K562 (cell line): ENCODE measurements at regions not wholly inside any gene's neighbourhood (a gene's known extent, or its start where the extent isn't known, plus 50 kb on each side); places are given as distances from the start of the nearest gene placed in this dataset.

Experiments used
- ATAC-seq: fragments of 200-7000 bp; cut with Tn5 transposase; 3 replicates; pipeline ENCODE4 v1.9.1; 2020; ENCODE audit warnings: moderate library complexity
- BruUV-seq: library from RNA; stranded (reverse); fragments of 400-500 nt; replicated peaks from 2 replicates; lab custom pipeline; 2021; lab: Mats Ljungman, UMichigan
- CTCF ChIA-PET: fragments of 300-600 bp; formaldehyde crosslinking; extraction: SDS; loops from one replicate; lab custom pipeline; 2021; ENCODE audit warnings: low intra/inter-chr PET ratio; lab: Yijun Ruan, JAX
- POLR2A ChIA-PET: fragments of 300-600, 350-650 bp; sonication (Branson Sonifier 250); formaldehyde crosslinking; extraction: SDS; loops from one replicate; lab custom pipeline; 2021; ENCODE audit warnings: antibody characterized with exemption, inconsistent platforms; lab: Yijun Ruan, JAX
- DNase-seq, 4 experiments: peaks; one replicate each; pipeline versions ENCODE4 v3.0.0 to v3.0.0-alpha.2; 2011 to 2018; ENCODE audit warnings: low spot score in 3 of 4, mixed read lengths in 3 of 4; ENCODE audit errors: extremely low read depth in 1 of 4
- FAIRE-seq: peaks from 2 replicates; lab custom pipeline; 2011; peaks lifted over from hg19 to GRCh38; lab: Jason Lieb, UNC
- H2AFZ ChIP-seq: 2 replicates; pipeline ENCODE4 v1.6.0; 2011; ENCODE audit warnings: low read depth, low read length, control low read depth, inconsistent platforms
- H3K27ac ChIP-seq: fragments of 200-600 bp; 3 replicates; pipeline ENCODE4 v1.8.0; 2011; ENCODE audit warnings: low read depth, mild to moderate bottlenecking, control low read depth, inconsistent platforms, low read length, moderate library complexity, mixed read lengths; ENCODE audit errors: extremely low read depth
- H3K27me3 ChIP-seq, 2 experiments: fragments of 300-600 bp in 1 of 2; 2 replicates in 1 of 2; 3 replicates in 1 of 2; pipeline versions ENCODE4 v1.6.0 to v1.8.0; 2011; ENCODE audit warnings: inconsistent platforms in 2 of 2, low read length in 2 of 2, mild to moderate bottlenecking in 1 of 2, mixed read lengths in 1 of 2, moderate library complexity in 1 of 2; ENCODE audit not compliant: control insufficient read depth in 2 of 2, insufficient read depth in 2 of 2
- H3K36me3 ChIP-seq: fragments of 300-600 bp; 3 replicates; pipeline ENCODE4 v1.8.0; 2011; ENCODE audit warnings: mild to moderate bottlenecking, low read length, inconsistent platforms; ENCODE audit not compliant: control insufficient read depth, insufficient read depth
- H3K4me1 ChIP-seq, 2 experiments: fragments of 200-600 bp in 1 of 2; replicated peaks in 1 of 2; 2 replicates in 1 of 2; 3 replicates in 1 of 2; pipeline versions ENCODE4 v1.5.1 to v1.8.0; 2011; ENCODE audit warnings: inconsistent platforms in 2 of 2, low read length in 2 of 2, mild to moderate bottlenecking in 1 of 2, mixed read lengths in 1 of 2, moderate library complexity in 1 of 2; ENCODE audit not compliant: control insufficient read depth in 2 of 2, insufficient read depth in 2 of 2
- H3K4me2 ChIP-seq: 2 replicates; pipeline ENCODE4 v1.6.1; 2011; ENCODE audit warnings: low read length, control low read depth, inconsistent platforms, mixed read lengths; ENCODE audit not compliant: insufficient read depth
- H3K4me3 ChIP-seq: fragments of 200-600 bp; sonication (generic), shearing (Covaris generic); 2 replicates; pipeline ENCODE4 v1.5.1; 2016; ENCODE audit warnings: control low read depth, inconsistent platforms
- H3K79me2 ChIP-seq: fragments of 200-600 bp; 3 replicates; pipeline ENCODE4 v1.8.0; 2011; ENCODE audit warnings: low read length, inconsistent platforms; ENCODE audit not compliant: control insufficient read depth, insufficient read depth
- H3K9ac ChIP-seq, 2 experiments: 2 replicates each; pipeline versions ENCODE4 v1.6.0 to v1.6.1; 2011; ENCODE audit warnings: low read depth in 2 of 2, low read length in 2 of 2, control low read depth in 1 of 2, inconsistent platforms in 1 of 2, mild to moderate bottlenecking in 1 of 2, mixed read lengths in 1 of 2; ENCODE audit not compliant: insufficient read depth in 1 of 2
- H3K9me1 ChIP-seq: one replicate; pipeline ENCODE4 v1.6.0; 2011; ENCODE audit warnings: inconsistent platforms, mild to moderate bottlenecking, low read length, moderate library complexity; ENCODE audit not compliant: control insufficient read depth, insufficient read depth
- H3K9me3 ChIP-seq: replicated peaks from 2 replicates; pipeline ENCODE4 v1.5.1; 2011; ENCODE audit warnings: low read depth, low read length, inconsistent platforms; ENCODE audit not compliant: control insufficient read depth, insufficient read depth
- H4K20me1 ChIP-seq: replicated peaks from 2 replicates; pipeline ENCODE4 v1.6.1; 2011; ENCODE audit warnings: low read length, inconsistent platforms, mixed read lengths; ENCODE audit not compliant: control insufficient read depth, insufficient read depth
- ARID2 ChIP-seq: fragments of 450-650 bp; IDR thresholded peaks from 2 replicates; pipeline ENCODE4 v1.6.1; 2017; ENCODE audit warnings: antibody characterized with exemption, mild to moderate bottlenecking
- ETV6 ChIP-seq, 3 experiments: fragments of 150-350 bp in 1 of 3; sonication (generic) in 1 of 3; formaldehyde crosslinking in 1 of 3; IDR thresholded peaks; 2 replicates each; pipeline versions ENCODE4 v1.6.1 to v1.8.0; 2014 to 2022; ENCODE audit warnings: borderline replicate concordance in 2 of 3, low read depth in 2 of 3, antibody characterized with exemption in 1 of 3, low read length in 1 of 3, mild to moderate bottlenecking in 1 of 3, missing genetic modification reagents in 1 of 3
- FIP1L1 ChIP-seq: fragments of 200-400 bp; formaldehyde crosslinking; IDR thresholded peaks from 2 replicates; pipeline ENCODE4 v1.6.1; 2018; ENCODE audit warnings: mild to moderate bottlenecking, low read depth, low read length; ENCODE audit not compliant: poor library complexity, severe bottlenecking
- ILF3 ChIP-seq: fragments of 450-650 bp; IDR thresholded peaks from 2 replicates; pipeline ENCODE4 v1.6.1; 2018; ENCODE audit warnings: antibody characterized with exemption, mild to moderate bottlenecking, moderate library complexity, borderline replicate concordance
- LCOR ChIP-seq: sonication (generic); formaldehyde crosslinking; IDR thresholded peaks from 2 replicates; pipeline ENCODE4 v1.8.0; 2022; ENCODE audit warnings: mild to moderate bottlenecking, missing genetic modification reagents
- MEF2D ChIP-seq: conservative IDR thresholded peaks from 2 replicates; pipeline ENCODE4 v1.6.1; 2016; ENCODE audit warnings: low read depth, missing genetic modification characterization, missing compliant biosample characterization
- MIER1 ChIP-seq: fragments of 450-650 bp; IDR thresholded peaks from 2 replicates; pipeline ENCODE4 v1.6.1; 2016; ENCODE audit warnings: antibody characterized with exemption, mild to moderate bottlenecking, low read depth
- NCOA4 ChIP-seq: fragments of 450-650 bp; IDR thresholded peaks from 2 replicates; pipeline ENCODE4 v1.6.1; 2018; ENCODE audit warnings: mild to moderate bottlenecking; ENCODE audit not compliant: partially characterized antibody
- NELFE ChIP-seq: IDR thresholded peaks from 2 replicates; pipeline ENCODE4 v1.6.1; 2011; ENCODE audit warnings: mild to moderate bottlenecking; ENCODE audit not compliant: insufficient read depth, insufficient read length
- RAD51 ChIP-seq: fragments of 450-650 bp; IDR thresholded peaks from 2 replicates; pipeline ENCODE4 v1.7.1; 2016; ENCODE audit warnings: low read depth, mild to moderate bottlenecking, borderline replicate concordance
- ZNF274 ChIP-seq: IDR thresholded peaks from 2 replicates; pipeline ENCODE4 v1.6.1; 2011; ENCODE audit warnings: low read depth, mild to moderate bottlenecking, low read length, moderate library complexity, borderline replicate concordance
- ZNF717 ChIP-seq: fragments of 250-450 bp; sonication (Bioruptor Pico); IDR thresholded peaks from 2 replicates; pipeline ENCODE4 v1.5.0; 2021
- WGBS: fragments of 100-300 bp; shearing (Covaris generic); methylation state at CpG from one replicate; pipeline ENCODE4 v1.1.6; 2016; ENCODE audit warnings: low coverage, mixed read lengths; ENCODE audit not compliant: insufficient coverage; ENCODE audit errors: missing lambda C conversion rate; 5-methylcytosine and 5-hydroxymethylcytosine counted together
- in situ Hi-C: fragments of 300-500 bp; cut with MboI; formaldehyde crosslinking; loops from 4 replicates; pipeline ENCODE4 v1.15.0; 2018; ENCODE audit warnings: inconsistent platforms, mixed read lengths
- intact Hi-C: fragments of 100-400 bp; cut with micrococcal nuclease; formaldehyde crosslinking; loops from 2 replicates; pipeline ENCODE4 v1.14.2; 2022
- TF ChIP-seq, protein P1 (sequence below): fragments of 450-650 bp; IDR thresholded peaks from 2 replicates; pipeline ENCODE4 v1.6.1; 2016; ENCODE audit warnings: antibody characterized with exemption
- TF ChIP-seq, protein P2 (sequence below): sonication (generic); formaldehyde crosslinking; IDR thresholded peaks from 2 replicates; pipeline ENCODE4 v1.8.1; 2023; ENCODE audit warnings: mild to moderate bottlenecking, missing genetic modification reagents

DNA sequence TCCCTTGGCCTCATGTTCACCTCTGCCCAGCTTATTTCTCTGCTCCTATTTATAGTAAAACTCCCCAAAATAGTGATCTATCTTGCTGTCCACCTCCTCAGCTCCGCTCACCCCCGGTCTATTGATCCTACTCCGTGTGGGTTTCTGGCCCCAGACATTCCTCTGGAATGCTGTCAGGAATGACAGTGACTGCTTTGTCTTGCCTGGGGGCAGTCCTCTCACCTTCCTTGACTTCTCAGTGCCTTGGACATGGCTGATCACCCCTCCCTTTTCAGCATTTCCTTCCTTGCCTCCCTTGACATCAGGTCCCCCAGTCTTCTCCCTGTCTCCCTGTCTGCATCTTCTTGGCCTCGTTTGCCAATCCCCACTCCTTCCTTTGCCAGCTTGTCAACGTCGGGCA is 108.1 kb upstream of the BACE2 start:
- ChIA-PET POLR2A (interaction anchor here (0.6 kb wide), 1 partner anchor 293 kb away, joined by 3 read pairs; no protein-coding TSS in a partner anchor), CTCF (no interaction called here)
- Histone ChIP-seq H3K9me3 (no peaks in the 10 kb centered on the region), H3K9ac (no peak overlapping the region), H4K20me1 (no peaks in the 10 kb centered on the region), H2AFZ (no peak overlapping the region), H3K27me3 (no peaks in the 10 kb centered on the region), H3K9me1 (no peaks in the 10 kb centered on the region), H3K36me3 (no peaks in the 10 kb centered on the region), H3K4me1 (no peaks in the 10 kb centered on the region), H3K27ac (no peak overlapping the region), H3K4me2 (no peak overlapping the region), H3K79me2 (no peaks in the 10 kb centered on the region), H3K4me3 (no peak overlapping the region)
- intact Hi-C loops, result no loop called here
- DNase-seq (no peak), ATAC-seq (no peak), FAIRE-seq (no peak)
- in situ Hi-C loops, result no loop called here
- TF ChIP-seq ARID2, result no peak
- TF ChIP-seq, protein P1, sequence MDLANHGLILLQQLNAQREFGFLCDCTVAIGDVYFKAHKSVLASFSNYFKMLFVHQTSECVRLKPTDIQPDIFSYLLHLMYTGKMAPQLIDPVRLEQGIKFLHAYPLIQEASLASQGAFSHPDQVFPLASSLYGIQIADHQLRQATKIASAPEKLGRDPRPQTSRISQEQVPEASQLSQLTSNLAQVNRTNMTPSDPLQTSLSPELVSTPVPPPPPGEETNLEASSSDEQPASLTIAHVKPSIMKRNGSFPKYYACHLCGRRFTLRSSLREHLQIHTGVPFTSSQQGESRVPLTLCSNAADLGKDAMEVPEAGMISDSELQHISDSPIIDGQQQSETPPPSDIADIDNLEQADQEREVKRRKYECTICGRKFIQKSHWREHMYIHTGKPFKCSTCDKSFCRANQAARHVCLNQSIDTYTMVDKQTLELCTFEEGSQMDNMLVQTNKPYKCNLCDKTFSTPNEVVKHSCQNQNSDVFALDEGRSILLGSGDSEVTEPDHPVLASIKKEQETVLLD, result no peak
- TF ChIP-seq LCOR, result no peak
- no peak for TF ChIP-seq FIP1L1
- no peak for TF ChIP-seq NCOA4
- WGBS, result 0% methylated on average over 6 of the region's 6 CpGs
- BruUV-seq, result no TSS peak

DNA sequence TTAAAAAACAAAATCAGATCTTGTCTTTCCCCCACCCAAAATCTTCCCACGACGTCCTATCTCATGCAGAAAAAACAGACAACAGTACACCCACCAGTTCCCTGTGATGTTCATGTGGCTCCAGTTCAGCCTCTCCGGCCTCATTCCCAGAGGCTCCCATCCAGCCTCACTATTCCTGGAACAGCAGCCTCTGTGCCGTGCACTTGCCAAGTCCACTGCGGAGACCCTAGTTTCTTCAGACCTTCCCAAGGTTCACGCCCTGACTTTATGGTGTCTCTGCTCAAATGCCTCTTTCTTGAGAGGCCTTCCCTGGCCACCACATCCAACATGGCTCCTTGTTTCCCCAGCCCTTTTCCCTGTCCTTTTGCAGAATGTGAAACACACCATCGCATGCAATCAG is 106.3 kb upstream of the BACE2 start:
- no TSS peak for BruUV-seq
- Histone ChIP-seq H3K9ac (no peak overlapping the region), H3K27me3 (no peaks in the 10 kb centered on the region), H3K9me1 (no peaks in the 10 kb centered on the region), H3K4me2 (no peak overlapping the region), H3K9me3 (no peaks in the 10 kb centered on the region), H2AFZ (no peak overlapping the region), H3K27ac (no peak overlapping the region), H3K36me3 (no peaks in the 10 kb centered on the region), H3K79me2 (no peaks in the 10 kb centered on the region), H3K4me3 (no peak overlapping the region), H4K20me1 (no peaks in the 10 kb centered on the region), H3K4me1 (no peaks in the 10 kb centered on the region)
- FAIRE-seq, result no peak
- CTCF ChIA-PET, result no interaction called here
- DNase-seq, result no peak
- in situ Hi-C loops, result no loop called here
- WGBS, result 3% methylated on average over 7 of the region's 7 CpGs
- intact Hi-C loops, result no loop called here
- no peak for ATAC-seq
- POLR2A ChIA-PET, result no interaction called here
- TF ChIP-seq ZNF717 (CRISPR knock-in tag), result no peak
- TF ChIP-seq ZNF274, result no peak
- TF ChIP-seq, protein P2, sequence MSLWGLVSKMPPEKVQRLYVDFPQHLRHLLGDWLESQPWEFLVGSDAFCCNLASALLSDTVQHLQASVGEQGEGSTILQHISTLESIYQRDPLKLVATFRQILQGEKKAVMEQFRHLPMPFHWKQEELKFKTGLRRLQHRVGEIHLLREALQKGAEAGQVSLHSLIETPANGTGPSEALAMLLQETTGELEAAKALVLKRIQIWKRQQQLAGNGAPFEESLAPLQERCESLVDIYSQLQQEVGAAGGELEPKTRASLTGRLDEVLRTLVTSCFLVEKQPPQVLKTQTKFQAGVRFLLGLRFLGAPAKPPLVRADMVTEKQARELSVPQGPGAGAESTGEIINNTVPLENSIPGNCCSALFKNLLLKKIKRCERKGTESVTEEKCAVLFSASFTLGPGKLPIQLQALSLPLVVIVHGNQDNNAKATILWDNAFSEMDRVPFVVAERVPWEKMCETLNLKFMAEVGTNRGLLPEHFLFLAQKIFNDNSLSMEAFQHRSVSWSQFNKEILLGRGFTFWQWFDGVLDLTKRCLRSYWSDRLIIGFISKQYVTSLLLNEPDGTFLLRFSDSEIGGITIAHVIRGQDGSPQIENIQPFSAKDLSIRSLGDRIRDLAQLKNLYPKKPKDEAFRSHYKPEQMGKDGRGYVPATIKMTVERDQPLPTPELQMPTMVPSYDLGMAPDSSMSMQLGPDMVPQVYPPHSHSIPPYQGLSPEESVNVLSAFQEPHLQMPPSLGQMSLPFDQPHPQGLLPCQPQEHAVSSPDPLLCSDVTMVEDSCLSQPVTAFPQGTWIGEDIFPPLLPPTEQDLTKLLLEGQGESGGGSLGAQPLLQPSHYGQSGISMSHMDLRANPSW, result no peak
- TF ChIP-seq MEF2D (tag), result no peak
- no peak for TF ChIP-seq MIER1
- TF ChIP-seq RAD51, result no peak
- TF ChIP-seq ETV6 (IDR thresholded peaks at IDR 0.05; ENCODE audit: borderline replicate concordance in 1 of 2, low read depth in 2 of 2, low read length in 1 of 2), result no peak
- no peak for TF ChIP-seq ETV6 (CRISPR knock-in tag; IDR thresholded peaks at IDR 0.05; ENCODE audit: borderline replicate concordance)
- TF ChIP-seq ILF3, result no peak
- no peak for TF ChIP-seq NELFE
